ENCODE measurements at regions not wholly inside any gene's neighbourhood (a gene's known extent, or its start where the extent isn't known, plus 50 kb on each side); places are given as distances from the start of the nearest gene placed in this dataset.

DNA sequence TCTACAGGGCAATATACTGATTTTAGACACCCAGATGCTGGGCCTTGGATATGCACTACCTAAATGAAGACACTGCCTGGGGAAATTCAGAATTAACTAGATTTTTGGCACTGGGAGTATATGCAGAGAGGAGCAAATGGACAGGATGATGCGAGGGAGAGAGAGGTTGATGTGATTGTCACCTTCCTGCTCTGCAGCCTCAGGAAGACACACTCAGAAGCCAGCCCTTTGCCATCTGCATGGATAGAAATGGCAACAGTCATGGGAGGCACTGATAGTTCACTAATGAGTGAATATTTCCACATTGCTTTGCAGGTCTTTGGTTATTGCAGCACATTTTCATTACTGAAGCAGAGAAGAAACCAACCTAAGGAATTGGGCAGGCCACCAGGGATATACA is 397.2 kb upstream of the NFE2L3 start:
- H3K36me3 ChIP-seq, result no peaks in the 10 kb centered on the region
- H3K27ac ChIP-seq, result no peak overlapping the region
- DNase-seq, result no peak
- H3K4me3 ChIP-seq, result no peak overlapping the region
- no peaks in the 10 kb centered on the region for H3K9me3 ChIP-seq
- ATAC-seq, result no peak
- H3K4me1 ChIP-seq, result peaks cover 17% of the 10 kb centered on the region
- intact Hi-C loops (cut with DNase I), result no loop called here
- TF ChIP-seq, protein P1, sequence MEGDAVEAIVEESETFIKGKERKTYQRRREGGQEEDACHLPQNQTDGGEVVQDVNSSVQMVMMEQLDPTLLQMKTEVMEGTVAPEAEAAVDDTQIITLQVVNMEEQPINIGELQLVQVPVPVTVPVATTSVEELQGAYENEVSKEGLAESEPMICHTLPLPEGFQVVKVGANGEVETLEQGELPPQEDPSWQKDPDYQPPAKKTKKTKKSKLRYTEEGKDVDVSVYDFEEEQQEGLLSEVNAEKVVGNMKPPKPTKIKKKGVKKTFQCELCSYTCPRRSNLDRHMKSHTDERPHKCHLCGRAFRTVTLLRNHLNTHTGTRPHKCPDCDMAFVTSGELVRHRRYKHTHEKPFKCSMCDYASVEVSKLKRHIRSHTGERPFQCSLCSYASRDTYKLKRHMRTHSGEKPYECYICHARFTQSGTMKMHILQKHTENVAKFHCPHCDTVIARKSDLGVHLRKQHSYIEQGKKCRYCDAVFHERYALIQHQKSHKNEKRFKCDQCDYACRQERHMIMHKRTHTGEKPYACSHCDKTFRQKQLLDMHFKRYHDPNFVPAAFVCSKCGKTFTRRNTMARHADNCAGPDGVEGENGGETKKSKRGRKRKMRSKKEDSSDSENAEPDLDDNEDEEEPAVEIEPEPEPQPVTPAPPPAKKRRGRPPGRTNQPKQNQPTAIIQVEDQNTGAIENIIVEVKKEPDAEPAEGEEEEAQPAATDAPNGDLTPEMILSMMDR (IDR thresholded peaks at IDR 0.05), result no peak
- no peaks in the 10 kb centered on the region for H3K27me3 ChIP-seq (ENCODE audit: low read depth)

DNA sequence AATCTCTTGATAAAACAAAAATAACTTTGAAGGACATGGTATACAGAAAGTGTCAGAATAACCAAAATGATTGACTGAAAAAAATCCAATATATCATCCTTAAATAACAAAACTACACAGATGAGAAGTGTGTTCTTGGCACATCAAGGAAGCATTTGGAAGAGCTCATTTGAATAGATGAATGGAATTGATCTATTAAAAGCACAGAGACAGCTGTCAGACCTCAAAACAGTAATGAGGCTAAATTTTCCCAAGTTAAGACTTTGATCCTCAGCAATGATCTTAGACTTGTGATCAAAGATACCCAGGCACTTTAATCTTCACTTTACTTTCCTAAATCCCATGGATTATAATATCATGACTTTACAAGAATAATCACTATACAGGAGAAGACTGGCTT is 395.4 kb upstream of the NFE2L3 start:
- H3K27ac ChIP-seq, result no peak overlapping the region
- intact Hi-C loops (cut with DNase I), result no loop called here
- no peak overlapping the region for H3K4me3 ChIP-seq
- DNase-seq (no peak), ATAC-seq (no peak)
- H3K27me3 ChIP-seq (ENCODE audit: low read depth), result no peaks in the 10 kb centered on the region
- H3K36me3 ChIP-seq, result no peaks in the 10 kb centered on the region
- H3K9me3 ChIP-seq, result no peaks in the 10 kb centered on the region
- peaks cover 6% of the 10 kb centered on the region for H3K4me1 ChIP-seq
- TF ChIP-seq, protein P1 (IDR thresholded peaks at IDR 0.05), result no peak

DNA sequence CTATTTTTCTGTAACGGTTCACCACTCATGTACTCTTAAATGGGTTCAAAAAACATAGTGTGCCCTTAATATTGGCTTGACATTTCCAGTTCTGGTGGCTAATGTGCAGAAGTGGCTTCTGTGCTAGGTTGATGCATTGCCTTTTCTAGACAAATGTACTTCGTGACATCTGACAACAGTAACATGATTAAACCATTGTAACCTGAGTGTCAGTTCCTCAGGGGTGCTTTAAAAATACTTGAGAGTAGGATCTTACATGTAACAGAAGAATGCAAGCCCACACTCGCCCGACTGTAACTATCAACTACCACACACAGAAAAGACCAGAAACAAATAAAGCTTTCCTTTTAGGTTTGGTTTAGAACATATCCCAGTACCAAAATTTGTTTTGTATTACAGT is 393.4 kb upstream of the NFE2L3 start:
- intact Hi-C loops (cut with DNase I), result no loop called here
- TF ChIP-seq, protein P1 (IDR thresholded peaks at IDR 0.05), result no peak
- H3K4me3 ChIP-seq, result no peak overlapping the region
- no peak overlapping the region for H3K27ac ChIP-seq
- H3K36me3 ChIP-seq, result no peaks in the 10 kb centered on the region
- H3K27me3 ChIP-seq (ENCODE audit: low read depth), result peaks cover 5% of the 10 kb centered on the region
- no peaks in the 10 kb centered on the region for H3K4me1 ChIP-seq
- H3K9me3 ChIP-seq, result no peaks in the 10 kb centered on the region
- DNase-seq, result no peak
- no peak for ATAC-seq

DNA sequence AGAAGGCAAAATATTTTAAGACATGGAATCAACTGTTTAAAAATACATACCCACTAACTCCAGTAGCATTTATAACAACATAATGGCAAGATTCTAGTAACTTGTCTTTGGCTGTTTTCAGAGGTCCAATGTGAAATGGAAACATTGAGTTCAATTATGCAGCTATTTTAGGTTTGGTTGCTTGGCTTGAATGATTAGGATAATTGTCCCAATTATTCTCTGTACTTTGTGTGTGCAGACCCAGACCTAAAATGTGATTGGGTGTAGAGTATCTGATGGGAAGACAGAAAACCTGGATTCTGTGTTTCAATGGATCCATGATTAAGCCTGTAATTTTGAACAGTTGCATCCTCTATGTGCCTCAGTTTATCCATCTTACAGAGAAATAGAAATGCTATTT is 392.7 kb upstream of the NFE2L3 start:
- DNase-seq (no peak), ATAC-seq (no peak)
- H3K27me3 ChIP-seq (ENCODE audit: low read depth), result peaks cover 5% of the 10 kb centered on the region
- H3K4me3 ChIP-seq, result no peak overlapping the region
- H3K9me3 ChIP-seq, result no peaks in the 10 kb centered on the region
- no peaks in the 10 kb centered on the region for H3K36me3 ChIP-seq
- no peaks in the 10 kb centered on the region for H3K4me1 ChIP-seq
- no peak overlapping the region for H3K27ac ChIP-seq
- intact Hi-C loops (cut with DNase I), result no loop called here
- TF ChIP-seq, protein P1 (IDR thresholded peaks at IDR 0.05), result no peak

DNA sequence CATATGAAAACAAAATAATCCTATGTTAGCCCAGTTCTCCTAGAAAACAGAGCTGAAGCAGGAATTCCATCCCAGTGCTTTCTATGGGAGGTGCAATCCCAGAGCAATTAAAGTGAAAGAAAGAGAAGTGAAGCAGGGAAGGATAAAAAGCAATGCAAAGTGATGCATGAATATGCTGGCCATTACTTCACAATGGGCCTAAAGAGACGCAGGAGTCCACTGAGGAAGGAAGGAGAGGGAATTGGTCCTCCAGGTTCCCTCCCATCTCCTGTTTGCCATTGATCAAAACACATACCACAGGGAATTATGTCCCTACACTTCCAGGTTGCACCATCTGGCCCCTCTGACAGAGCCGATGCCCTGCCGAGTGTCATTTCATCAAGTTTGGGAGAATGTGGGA is 392.2 kb upstream of the NFE2L3 start:
- no peak for DNase-seq
- ATAC-seq, result no peak
- Histone ChIP-seq H3K27ac (no peak overlapping the region), H3K36me3 (no peaks in the 10 kb centered on the region), H3K4me1 (no peaks in the 10 kb centered on the region), H3K9me3 (no peaks in the 10 kb centered on the region), H3K4me3 (no peak overlapping the region), H3K27me3 (ENCODE audit: low read depth) (peaks cover 5% of the 10 kb centered on the region)
- TF ChIP-seq, protein P1 (IDR thresholded peaks at IDR 0.05), result no peak
- intact Hi-C loops (cut with DNase I), result no loop called here

Data from lower lobe of right lung (tissue), 2 donors.